NCI-H226 (cell line): ENCODE measurements at regions not wholly inside any gene's neighbourhood (a gene's known extent, or its start where the extent isn't known, plus 50 kb on each side); places are given as distances from the start of the nearest gene placed in this dataset.
"Not testable (repeated sequence)": the region's sequence is repeated elsewhere in the genome, so short reads cannot be mapped to it uniquely, and the experiment has no call there.

ENCODE experiments used
- DNase-seq: peaks from one replicate; pipeline ENCODE4 v3.0.0-alpha.2; 2015

DNA sequence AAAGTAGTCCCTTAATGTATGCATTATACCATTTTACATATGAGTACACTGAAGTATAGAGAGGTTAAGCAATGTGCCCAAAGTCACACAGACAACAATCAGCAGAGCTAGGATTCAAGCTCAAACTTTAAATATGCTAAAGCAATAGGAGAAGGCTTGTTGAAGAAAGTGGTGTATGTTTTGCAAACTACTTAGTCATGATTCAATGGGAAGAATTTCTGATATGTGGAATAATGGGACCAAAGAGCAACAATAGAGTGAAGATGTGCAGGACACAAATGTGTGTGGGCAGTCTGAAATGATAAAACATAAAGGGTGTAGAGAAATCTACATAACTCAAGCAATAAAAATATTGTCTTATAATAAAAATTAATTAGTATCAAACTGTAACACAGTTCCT, 109.0 kb upstream of the ARSJ start:
- DNase-seq, result no peak

DNA sequence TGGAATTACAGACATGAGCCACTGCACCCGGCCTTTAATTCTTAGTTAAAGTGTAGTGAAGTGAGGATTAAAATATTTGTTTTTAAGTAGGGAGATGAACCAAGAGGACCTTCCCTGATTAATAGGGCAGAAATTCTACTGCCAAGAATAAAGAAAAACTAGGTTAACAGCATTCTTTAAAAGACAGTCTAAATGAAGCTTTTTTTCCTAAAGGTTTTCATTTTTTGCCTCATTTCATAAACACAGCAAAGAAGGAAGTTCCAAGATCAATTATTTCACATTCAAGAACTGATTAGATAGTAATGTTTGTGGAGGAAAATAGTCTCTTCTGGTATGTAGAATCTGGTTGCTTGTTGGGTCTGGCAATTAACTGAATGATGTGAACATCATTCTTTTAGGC, 112.1 kb upstream of the ARSJ start:
- no peak for DNase-seq

DNA sequence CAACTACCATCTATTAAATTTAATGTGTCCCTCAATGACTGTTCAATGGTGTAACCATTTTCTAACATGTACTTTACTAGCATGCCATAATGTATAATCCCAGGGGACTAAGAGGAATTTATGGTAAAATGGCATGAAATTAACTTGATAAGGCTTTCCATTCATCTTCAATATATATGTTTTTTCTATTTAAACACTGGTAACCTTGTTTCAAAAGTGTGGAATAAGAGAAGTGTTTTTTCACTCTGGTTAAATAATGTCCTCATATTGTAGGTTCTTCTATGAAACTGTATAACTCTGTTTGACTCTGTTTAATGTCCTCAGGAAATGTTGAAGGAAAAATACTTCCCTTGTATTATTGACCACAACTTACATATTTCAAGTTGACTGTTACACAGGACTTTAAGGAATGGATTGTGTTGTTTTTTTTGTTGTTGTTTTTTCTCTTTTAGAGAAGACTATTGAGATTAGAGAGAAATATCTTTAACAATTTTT, 113.8 kb upstream of the ARSJ start:
- no peak for DNase-seq

DNA sequence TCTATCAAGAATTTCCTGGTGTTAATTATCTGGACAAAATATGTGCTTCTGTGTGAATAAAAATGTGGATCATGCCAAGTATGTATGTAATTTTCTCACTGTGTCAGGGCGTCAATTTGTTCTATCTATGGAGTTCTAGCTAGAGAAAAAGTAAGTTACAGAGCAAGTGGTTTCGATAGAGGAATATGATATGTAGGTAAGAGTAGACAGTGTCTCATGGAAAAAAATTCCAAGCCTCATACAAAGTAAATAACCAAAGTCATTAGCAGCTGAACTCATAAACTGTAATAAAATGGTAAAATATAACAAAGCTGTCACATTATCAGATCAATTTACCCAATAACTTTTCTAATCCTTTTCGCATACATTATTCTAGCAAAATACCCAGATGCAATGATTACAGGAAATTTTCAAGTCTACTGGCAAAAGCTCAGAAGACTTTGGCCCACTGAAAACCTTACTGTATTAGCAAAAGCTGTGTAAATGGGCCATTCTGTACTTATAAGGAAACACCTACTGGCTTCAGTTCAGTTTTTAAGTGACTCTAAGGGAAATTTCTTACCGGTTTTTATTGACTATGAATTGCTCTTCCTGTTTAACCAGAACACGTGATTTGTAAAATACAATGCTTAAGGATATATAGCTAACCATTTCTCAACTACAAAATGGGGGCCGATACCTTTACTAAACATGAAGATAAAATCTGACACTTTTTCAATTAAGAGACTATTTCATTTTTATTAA, 121.0 kb upstream of the ARSJ start:
- DNase-seq, result no peak

DNA sequence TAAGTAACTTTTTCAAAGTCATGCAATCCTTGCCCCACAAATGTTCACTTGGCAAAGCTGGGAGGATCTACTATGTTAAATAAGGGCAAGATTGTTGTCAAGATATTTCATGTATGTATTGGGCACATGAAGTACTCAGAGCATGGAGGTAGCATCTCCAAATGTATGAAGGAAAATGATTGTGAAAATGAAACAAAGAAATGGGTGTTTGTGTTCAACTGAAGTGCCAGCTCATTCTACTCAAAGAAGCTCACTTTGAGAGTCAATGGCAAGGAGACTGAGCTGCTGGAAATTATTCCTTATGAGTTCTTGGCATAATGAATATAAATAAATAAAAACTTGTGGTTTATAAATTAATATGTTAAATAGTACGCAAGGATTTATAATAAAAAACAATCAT, 124.5 kb upstream of the ARSJ start:
- DNase-seq, result no peak

DNA sequence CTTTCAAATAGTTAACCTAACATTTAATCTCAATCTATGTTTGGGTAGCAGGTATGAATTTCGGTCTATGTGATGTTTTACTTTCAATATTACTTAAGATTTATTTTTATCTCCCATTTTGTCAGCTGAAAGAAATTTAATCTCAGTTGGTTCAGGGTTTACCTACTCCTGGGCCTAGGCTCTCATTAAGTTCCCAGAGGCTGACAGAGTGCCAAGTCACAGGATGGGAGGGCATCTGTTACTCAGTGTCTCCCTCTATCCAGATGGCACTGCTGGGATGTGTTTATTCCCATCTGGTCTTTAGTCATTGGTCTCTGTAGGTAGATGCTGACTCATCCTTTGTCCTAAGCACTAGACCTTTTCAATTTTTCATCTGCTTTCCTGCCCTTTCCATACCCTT, 129.4 kb upstream of the ARSJ start:
- peak; percentile 24 for DNase-seq

DNA sequence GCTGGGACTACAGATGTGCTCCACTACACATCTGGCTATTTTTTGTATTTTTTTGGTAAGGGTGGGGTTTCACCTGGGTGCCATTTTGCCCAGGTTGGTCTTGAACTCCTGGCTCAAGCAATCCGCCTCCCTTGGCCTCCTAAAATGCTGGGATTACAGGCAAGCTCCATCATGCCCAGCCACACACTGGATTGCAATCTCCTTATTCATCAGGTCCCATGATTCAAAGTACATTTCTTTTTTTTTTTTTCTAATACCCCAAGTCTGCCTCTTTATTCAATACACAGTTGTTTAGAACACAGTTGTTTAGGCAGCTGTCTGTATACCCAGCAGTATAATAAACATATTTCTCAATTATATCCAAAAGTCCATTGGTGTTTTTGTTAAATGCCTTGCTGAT, 130.3 kb upstream of the ARSJ start:
- DNase-seq, result no peak

DNA sequence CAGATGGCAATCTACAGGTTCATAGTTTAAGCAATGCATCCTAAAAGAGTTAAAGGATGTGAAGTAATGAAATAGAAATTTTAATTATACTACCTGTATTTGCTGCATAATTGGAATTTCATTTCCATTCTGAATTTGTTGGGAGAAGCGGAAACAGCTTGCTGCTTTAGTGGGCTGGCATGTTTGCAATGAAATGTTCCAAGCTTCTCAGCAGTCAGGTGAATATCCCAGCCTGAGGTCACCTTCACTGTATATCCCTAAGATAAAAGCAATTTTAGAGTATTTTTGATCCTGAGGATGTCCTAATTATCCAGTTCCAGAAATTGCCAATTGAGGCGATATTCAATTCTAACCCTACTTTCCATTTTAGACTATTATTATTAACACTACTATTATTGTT, 136.1 kb upstream of the ARSJ start:
- no peak for DNase-seq

DNA sequence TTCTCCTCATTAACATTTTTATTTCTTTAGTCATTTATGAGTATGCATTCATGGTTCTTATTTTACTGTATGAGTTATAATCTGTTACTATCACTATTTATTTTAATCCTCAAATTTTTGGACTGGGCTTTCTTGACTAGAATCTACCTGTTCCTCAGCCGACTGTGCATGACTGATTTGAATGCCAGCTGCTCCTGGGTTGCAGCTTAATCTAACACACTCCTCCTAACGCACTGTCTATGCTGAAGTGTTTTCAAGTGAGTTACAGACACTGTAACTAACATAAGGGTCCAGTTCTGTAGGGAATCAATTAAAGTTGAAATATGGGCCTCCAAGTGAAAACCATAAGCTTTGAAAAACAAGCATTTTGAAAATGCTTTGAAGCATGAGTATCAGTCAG, 137.4 kb upstream of the ARSJ start:
- no peak for DNase-seq

DNA sequence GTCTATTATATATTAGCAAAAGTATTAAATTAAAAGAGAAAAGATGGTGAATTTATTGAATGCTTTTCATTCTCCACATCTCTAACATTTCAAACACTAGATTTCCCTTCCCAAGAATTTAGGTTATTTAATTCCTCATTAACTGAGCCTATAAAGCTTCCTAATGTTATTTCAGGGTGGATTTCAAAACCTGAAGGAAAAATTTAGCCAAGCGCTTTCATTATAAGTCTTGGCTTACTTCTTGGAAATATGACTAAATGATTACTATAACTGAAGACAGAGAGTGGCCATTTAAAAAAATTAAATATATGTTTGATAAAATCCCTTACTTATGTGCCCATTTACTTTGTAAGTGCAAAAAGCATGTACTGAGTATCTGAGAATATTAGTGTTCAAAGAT, 141.8 kb upstream of the ARSJ start:
- no peak for DNase-seq

DNA sequence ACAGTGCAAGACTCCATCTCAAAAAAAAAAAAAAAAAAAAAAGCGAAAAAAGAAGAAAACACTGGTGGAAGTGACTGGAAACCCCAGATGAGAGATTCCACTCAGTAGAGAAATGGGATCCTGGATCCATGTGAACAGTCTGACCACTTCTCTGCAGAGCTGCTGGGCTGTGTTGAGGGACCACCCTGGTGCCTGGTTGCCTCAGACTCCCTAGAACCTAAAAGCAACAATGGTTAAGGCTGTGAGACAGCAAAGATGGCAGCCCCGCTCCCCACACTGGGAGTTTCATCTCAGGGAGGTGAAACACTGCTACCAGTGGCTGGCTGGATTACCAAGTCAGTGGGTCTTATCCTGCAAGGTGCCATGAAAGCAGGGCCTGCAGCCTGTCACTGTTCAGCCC, 152.8 kb upstream of the ARSJ start:
- DNase-seq, result no peak

DNA sequence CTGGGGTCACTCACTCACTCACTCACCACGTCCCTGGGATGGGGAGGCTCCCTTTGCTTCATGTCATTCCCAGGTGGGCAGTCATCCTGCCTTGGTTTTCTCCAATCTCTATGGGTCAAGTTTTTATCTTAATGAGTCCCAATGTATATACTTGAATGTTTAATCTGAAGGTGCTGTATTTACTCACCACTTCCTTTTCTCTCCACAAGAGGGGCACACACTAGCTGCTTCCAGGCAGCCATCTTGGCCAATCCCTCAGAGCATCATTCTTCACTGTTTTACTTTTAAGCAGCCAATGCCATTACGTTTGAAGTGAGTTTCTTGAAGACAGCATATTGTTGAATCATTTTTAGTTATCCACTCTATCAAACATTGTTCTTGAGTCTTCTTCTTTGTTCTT, 153.4 kb upstream of the ARSJ start:
- no peak for DNase-seq

DNA sequence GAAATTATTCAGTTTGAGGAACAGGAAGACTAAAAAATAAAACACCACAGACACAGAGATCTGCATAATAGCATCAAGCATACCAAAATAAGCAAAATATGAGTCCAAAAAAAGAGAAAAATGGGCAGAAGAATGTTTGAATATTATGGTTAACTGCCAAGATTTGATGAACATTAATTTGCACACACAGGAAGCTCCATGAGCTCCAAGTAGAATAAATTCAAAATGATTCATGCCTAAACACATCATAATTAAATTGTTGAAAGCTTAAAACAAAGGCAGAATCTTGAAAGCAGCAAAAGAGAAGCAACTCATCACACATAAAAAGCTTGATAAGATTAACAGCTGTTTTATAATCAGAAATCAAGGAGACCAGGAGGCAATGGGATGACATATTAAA, 156.6 kb upstream of the ARSJ start:
- DNase-seq, result peak; percentile 3

DNA sequence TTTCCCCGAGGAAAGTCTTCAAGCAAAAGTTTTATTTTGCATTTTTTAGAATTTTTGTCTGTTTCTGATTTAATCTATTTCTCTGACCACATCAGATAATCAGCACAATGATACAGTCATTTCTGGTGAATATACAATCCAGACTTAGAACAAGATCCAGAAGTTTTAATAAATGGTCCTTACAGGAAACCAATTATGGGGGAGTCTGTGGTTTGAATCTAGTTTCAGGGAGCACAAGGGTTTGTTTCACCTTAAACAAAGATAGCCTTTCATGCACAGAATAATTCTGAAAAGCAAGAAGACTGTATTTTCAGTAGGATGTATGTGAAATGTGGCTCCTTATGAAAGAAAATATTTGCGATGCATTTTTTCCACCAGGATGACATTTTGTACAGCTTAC, 158.5 kb upstream of the ARSJ start:
- DNase-seq, result no peak

DNA sequence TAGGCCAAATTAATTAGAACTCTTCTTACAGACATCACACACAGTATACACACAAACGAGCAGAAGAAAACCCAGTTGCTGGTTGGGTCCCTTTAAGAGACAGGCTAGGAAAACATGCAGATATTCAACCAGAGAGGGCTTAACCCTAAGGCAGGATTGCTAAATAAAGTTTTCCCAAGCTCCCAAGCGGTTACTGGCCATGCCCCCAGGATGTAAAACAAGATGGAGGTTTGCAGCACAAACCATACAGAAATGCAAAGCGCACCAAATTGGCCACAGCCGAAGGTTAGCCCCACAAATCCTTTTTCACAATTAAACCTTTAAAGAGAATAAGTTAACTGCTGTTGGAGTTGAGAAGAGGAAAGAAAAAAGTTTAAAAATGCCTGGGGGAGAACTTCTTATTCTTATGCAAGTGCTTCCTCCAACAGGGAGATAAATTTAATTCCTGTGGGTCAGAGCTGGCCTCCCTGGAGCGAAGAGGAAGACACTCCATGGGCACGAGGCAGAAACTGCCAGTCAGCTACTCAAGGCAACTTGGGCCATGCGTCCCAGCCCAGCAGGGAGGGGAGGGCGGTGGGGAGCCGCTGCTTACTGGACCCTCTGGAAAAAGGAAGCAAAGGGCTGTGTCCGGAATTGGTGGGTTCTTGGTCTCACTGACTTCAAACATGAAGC, 167.6 kb upstream of the ARSJ start:
- DNase-seq, result no peak

DNA sequence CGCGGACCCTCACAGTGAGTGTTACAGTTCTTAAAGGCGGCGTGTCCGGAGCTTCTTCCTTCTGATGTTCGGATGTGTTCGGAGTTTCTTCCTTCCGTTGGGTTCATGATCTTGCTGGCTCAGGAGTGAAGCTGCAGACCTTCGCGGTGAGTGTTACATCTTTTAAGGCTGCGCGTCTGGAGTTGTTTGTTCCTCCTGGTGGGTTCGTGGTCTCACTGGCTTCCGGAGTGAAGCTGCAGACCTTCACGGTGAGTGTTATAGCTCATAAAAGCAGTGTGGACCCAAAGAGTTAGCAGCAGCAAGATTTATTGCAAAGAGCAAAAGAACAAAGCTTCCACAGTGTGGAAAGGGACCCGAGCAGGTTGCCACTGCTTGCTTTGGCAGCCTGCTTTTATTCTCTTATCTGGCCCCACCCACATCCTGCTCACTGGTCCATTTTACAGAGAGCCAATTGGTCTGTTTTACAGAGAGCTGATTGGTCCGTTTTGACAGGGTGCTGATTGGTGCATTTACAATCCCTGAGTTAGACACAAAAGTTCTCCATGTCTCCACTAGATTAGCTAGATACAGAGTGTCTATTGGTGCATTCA, 168.3 kb upstream of the ARSJ start:
- not testable (repeated sequence) for DNase-seq

DNA sequence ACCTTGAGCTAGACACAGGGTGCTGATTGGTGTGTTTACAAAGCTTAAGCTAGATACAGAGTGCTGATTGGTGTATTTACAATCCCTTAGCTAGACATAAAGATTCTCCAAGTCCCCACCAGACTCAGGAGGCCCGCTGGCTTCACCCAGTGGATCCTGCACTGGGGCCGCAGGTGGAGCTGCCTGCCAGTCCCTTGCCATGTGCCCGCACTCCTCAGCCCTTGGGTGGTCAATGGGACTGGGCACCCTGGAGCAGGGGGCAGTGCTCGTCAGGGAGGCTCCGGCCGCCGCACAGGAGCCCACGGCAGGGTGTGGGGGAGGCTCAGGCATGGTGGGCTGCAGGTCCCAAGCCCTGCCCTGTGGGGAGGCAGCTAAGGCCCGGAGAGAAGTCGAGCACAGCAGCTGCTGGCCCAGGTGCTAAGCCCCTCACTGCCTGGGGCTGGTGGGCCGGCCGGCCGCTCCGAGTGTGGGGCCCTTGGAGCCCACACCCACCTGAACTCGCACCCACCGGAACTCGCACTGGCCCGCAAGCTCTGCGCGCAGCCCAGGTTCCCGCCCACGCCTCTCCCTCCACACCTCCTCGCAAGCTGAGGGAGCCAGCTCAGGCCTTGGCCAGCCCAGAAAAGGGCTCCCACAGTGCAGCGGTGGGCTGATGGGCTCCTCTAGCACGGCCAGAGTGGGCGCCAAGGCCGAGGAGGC, 169.1 kb upstream of the ARSJ start:
- DNase-seq, result not testable (repeated sequence)

DNA sequence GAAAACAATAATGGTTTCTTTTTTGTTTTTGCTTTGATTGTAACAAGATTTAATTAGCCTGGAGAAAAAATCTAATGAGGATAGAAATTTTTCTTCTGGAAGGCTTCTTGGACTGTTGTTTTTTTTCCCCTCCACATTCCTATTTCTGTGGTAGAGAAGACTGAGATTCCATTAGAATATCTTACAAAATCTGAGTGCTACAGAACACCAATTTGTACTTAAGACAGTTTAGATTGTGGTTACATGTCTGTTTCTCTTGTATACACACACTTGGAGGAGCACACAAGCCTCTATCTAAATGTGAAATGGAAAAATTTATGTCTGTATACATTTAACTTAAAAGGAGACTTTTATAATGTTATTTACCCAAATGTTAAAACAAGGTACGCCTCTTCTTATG, 176.9 kb upstream of the ARSJ start:
- no peak for DNase-seq

DNA sequence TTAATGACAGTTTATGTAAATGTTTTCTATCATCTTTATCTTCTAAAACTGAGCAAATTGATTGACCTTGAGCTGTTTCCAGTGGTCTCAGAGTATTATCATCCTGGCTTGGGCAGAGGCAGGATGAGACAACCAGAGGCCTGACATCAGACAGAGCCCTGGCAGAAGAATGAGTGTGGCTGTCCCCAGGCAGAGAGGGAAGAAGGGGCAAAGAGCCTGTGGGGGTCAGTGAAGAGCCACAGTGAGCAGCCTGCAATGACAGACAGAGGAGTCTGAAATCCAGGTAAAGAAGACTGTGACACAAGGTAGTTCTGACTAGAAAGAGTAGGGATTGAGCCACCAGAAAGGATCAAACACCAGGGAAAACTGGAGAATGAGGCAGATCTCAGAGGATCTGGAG, 182.4 kb upstream of the ARSJ start:
- DNase-seq, result no peak

DNA sequence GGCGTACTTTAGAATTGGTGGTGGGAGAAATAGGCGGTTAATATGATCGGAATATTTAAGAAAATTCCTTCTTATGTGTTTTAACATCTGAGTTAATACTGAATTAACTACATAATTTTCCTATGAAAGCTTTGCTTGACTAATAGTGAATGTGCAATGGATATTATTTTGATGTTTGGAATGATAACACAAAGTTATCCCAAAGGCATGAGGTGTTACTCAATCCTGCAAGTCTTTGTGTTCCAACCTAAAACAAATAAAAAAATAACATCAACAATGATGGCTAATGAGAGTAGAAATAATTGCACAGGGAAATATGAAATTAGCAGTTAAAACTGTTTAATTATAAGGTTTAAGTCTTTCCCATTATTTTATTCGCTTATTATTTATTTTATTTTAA, 183.6 kb upstream of the ARSJ start:
- DNase-seq, result no peak

DNA sequence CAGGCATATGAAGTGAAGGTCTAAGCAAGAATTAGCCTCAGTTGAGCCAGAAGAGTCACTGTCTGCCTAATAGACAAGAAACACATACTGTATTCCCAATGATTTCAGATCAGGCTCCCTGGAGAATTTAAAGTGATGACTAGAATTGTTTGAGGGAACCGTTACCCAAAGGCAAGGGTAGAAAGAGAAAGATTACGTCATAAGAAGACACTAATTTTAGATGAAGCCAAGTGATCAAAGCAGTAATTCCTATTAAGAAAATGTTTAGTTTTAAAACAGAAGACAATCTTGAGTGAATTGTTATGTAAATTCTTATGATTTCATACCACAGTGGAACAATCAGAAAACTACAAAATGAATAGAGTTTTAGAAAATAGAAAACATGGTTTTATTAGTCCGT, 194.5 kb upstream of the ARSJ start:
- no peak for DNase-seq

DNA sequence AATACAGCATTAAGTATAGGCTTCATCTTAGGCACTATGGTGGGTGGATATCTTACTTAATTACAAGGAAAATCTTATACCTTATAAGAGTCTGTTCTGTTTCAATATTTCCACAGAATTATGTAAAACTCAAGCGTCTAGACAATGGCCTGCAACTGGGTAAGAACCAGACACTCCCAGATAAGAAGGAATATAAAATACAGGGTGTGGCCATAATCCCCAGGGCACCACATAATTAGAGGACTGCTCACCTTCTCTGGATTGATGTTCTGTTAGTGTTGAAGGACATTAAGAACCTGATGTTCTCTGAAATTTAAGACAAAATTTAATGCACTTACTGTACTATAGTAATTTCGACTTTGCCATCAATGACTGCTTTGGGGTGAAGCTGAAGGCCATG, 198.2 kb upstream of the ARSJ start:
- DNase-seq, result no peak

DNA sequence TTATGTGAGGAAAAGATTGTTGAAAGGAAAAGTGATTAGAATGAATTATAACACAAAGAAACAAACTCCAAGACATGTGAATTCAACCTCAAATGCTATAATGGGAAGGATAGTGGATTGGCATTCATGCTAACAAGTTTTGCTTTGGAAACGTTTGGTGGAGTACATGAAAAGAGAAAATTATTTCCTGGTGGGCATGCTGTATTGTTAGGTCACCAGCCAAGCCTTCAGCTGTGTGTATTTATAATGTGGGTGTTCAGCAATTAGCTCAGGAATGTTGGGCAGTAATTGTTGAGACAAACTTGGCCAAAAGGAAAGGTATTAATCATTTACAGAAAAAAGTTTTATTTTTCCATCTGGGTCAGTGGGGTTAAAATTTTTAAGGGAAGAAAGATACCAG, 198.9 kb upstream of the ARSJ start:
- DNase-seq, result no peak

DNA sequence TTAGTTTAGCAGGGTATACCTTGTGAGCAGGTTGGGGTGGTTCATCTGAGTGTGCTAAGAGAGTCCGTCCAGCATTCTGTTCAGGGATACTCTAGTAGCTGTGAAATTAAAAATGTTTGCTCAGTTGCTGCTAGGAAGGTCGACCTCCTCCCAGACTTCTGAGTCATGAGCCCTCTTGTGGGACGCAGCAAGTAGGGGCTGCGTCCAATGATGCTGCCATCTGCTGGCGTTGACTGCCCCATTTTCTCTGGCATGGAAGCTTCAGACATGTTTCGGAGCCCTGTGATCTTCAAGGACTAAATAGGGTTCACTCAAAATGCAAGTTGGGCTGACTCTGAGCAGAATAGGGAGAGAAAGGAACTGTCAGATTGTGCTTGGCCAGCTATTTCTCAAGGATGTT, 201.0 kb upstream of the ARSJ start:
- DNase-seq, result peak; percentile 58
